Endothelial cell of umbilical vein (primary cell): ENCODE measurements at regions not wholly inside any gene's neighbourhood (a gene's known extent, or its start where the extent isn't known, plus 50 kb on each side); places are given as distances from the start of the nearest gene placed in this dataset.

Source experiments
- EZH2 ChIP-seq: IDR thresholded peaks from 2 replicates; pipeline ENCODE4 v1.6.1; 2012; ENCODE audit warnings: borderline replicate concordance, low read depth, mild to moderate bottlenecking, moderate library complexity, low read length, inconsistent platforms; ENCODE audit not compliant: severe bottlenecking
- FOS ChIP-seq: IDR thresholded peaks from 2 replicates; pipeline ENCODE4 v1.6.1; 2011; ENCODE audit warnings: mild to moderate bottlenecking, low read length, moderate library complexity, borderline replicate concordance; ENCODE audit not compliant: insufficient read depth
- POLR2A ChIP-seq: IDR thresholded peaks from 2 replicates; pipeline ENCODE4 v1.6.1; 2012; ENCODE audit warnings: low read depth, mild to moderate bottlenecking, control low read depth, low read length
- POLR2AphosphoS5 ChIP-seq: IDR thresholded peaks from 2 replicates; pipeline ENCODE4 v1.6.1; 2012; ENCODE audit warnings: low read depth, mild to moderate bottlenecking, control low read depth, low read length, moderate library complexity; ENCODE audit not compliant: insufficient read depth
- TF ChIP-seq, protein P1 (sequence below), 2 donors: IDR thresholded peaks; 1 replicate in 1 of 2; 2 replicates in 1 of 2; pipeline ENCODE4 v1.5.1; 2011; ENCODE audit warnings: low read length in 2 of 2, mild to moderate bottlenecking in 2 of 2, moderate library complexity in 2 of 2, control low read depth in 1 of 2, inconsistent platforms in 1 of 2, low read depth in 1 of 2; ENCODE audit not compliant: insufficient read depth in 1 of 2; ENCODE audit errors: extremely low read depth in 1 of 2

DNA sequence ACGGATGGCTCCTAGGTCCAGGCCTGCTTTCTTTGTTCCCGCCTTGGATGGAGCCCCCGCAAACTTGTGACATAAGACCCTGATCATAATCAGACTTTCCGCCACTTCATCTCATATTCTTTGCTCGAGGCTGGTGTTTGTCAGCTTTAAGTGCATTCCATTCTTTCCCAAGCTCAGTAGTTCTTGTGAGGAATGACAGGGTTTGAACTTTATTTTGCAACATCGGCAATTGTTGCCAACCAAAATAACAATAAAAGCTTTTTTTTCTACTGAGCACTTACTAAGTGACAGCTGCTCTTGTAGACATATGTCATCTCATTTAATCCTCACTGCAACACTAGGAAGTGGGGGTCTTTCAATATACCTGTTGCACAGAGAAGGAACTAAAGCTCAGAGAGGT, 178.8 kb upstream of the ST6GAL2 start:
- no peak for TF ChIP-seq POLR2A
- no peak for TF ChIP-seq EZH2
- no peak for TF ChIP-seq POLR2AphosphoS5
- TF ChIP-seq, protein P1, sequence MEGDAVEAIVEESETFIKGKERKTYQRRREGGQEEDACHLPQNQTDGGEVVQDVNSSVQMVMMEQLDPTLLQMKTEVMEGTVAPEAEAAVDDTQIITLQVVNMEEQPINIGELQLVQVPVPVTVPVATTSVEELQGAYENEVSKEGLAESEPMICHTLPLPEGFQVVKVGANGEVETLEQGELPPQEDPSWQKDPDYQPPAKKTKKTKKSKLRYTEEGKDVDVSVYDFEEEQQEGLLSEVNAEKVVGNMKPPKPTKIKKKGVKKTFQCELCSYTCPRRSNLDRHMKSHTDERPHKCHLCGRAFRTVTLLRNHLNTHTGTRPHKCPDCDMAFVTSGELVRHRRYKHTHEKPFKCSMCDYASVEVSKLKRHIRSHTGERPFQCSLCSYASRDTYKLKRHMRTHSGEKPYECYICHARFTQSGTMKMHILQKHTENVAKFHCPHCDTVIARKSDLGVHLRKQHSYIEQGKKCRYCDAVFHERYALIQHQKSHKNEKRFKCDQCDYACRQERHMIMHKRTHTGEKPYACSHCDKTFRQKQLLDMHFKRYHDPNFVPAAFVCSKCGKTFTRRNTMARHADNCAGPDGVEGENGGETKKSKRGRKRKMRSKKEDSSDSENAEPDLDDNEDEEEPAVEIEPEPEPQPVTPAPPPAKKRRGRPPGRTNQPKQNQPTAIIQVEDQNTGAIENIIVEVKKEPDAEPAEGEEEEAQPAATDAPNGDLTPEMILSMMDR (IDR thresholded peaks at IDR 0.05; ENCODE audit: extremely low read depth in 1 of 2, insufficient read depth in 1 of 2, low read depth in 1 of 2, low read length in 2 of 2): no peak
- TF ChIP-seq FOS: no peak
